NCI-H82 treated with DMSO at 0.1 percent for 48 hours (cell line): ENCODE measurements at regions not wholly inside any gene's neighbourhood (a gene's known extent, or its start where the extent isn't known, plus 50 kb on each side); places are given as distances from the start of the nearest gene placed in this dataset.

Experiments used
- DNase-seq: peaks from one replicate; lab custom pipeline; 2025; ENCODE audit not compliant: unreplicated experiment; lab: John Stamatoyannopoulos, UW

GRCh38 chr7:121575194-121575765 lies 179.2 kb upstream of the FAM3C start:
- DNase-seq = no peak

DNA sequence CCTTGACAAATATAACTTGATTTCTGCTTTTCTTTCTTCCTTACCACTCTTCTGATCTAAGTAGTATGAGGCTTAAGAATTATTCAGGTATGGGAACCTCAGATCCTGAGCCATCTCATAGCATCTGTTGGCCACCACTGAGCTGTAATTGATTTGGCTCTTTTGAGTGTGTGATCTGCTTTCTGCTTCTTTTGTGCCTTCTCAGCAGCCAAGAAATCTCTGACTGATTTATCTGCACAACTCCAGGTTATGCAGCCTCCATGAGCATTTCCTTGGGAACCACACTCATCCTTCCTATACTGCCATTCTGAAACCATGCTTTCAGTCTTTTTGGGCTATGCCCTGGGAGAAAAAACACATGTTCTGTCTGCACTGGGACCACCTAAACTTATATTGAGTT lies 178.0 kb upstream of the FAM3C start:
- no peak for DNase-seq

- no peak for DNase-seq
Measured at GRCh38 chr7:121572615-121573014, 176.5 kb upstream of the FAM3C start.

DNA sequence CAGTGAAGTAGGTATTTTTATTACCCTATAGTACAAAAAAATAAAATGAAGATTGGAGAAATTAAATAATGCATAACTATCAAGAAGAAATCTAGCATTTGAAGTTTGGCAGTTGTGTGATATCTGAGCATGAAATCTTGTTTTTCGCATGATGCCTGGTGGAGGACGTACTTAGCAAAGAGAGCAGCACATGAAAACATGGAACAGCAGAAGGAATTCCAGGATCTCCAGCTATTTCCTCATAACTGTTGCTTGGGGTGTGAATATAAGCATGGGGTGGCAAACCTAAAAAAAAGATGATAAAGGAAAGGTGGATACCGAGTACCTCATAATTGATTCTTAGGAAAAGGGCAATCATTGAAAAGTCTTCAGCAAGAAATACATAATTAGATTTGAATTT lies 174.3 kb upstream of the FAM3C start:
- DNase-seq = no peak

- DNase-seq = no peak
Measured at GRCh38 chr7:121563177-121563576, 167.1 kb upstream of the FAM3C start.

- DNase-seq = no peak
Measured at GRCh38 chr7:121562259-121562658, 166.2 kb upstream of the FAM3C start.

GRCh38 chr7:121561717-121562116 lies 165.6 kb upstream of the FAM3C start:
- no peak for DNase-seq

DNA sequence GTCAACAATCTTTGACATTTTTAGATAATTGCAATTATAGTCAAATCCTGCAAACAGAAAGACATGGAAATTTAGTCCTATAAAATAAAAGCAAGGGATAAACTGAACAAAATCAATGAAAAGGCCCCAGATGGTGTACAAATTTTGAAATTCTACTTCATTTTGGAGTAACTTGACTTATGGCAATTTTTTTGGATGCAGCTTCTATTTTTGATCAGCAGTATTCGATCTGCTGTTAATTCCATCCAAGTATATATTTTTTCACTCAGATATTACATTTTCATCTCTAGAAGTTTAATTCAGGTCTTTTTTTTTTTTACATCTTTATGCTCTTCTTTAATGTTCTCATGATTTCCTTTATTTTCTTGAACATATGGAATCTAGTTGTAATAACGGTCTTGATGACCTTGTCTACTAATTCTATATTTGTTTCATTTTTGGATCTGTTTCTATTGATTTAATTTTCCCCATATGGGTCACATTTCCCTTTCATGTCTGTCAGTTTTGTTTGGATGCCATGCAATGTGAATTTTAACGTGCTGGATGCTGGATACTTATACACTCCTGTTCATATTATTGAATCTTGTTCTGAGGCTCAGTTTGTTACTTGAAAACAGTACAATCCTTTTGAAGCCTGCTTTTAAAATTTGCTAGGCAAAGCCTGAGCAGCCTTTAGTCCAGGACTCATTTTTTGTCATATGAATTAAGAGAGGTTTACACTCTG lies 164.3 kb upstream of the FAM3C start:
- DNase-seq = no peak

DNA sequence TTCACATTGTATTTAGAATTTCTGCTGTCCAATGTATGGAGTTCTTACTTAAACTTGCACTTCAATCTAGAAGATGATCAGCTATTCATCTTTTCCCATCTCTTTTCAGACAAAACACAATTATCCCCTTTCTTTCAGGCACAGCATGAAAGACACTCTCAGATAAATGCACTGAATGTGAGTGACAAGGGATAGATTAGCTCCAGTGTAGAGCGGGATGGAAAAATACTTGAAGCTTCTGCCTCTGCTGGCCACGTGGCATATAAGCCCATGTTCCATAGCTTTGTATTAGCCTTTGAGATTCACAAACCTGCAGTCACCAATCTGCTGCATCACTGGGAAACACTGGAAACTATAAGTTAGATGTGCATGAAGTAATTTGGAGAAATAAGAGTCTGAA lies 162.2 kb upstream of the FAM3C start:
- no peak for DNase-seq

DNA sequence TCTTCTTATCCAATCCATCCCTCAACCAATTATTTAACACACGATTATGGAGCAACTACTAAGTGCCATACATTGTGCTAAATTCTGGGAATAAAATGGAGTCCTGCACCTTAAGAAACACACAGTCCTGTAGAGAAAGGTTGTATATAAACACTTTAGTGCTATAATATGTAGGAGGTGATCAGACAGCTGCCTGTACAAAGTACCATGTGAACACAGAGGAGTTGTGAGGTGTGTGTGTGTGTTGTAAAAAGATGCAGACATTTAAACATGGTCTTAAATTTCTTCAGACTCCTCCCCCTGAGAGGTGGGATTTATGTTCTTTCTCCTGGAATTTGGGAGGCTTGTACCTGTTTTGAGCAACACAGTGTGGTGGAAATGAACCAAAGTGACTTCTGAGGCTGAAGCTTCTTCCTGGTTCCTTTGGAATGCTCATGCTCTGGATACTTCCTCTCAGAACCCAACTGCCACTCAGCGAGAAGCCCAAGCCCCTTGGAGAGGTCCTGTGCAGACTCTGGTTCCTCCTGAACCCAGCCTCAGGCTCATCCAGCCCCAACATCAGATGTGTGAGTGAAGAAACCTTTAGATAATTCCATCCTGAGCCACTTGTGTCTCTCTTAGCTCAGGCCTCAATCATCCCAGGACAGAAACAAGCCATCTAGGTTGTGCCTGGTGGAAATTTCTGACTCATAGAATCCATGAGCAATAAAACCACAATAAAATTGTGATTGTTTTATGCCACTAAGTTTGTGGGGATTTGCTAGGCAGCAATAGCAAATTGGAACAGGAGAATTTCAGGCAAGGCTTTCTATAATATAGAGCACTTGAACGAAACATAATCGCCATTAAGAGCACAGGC lies 161.2 kb upstream of the FAM3C start:
- no peak for DNase-seq

- no peak for DNase-seq
Measured at GRCh38 chr7:121555558-121555957, 159.4 kb upstream of the FAM3C start.

DNA sequence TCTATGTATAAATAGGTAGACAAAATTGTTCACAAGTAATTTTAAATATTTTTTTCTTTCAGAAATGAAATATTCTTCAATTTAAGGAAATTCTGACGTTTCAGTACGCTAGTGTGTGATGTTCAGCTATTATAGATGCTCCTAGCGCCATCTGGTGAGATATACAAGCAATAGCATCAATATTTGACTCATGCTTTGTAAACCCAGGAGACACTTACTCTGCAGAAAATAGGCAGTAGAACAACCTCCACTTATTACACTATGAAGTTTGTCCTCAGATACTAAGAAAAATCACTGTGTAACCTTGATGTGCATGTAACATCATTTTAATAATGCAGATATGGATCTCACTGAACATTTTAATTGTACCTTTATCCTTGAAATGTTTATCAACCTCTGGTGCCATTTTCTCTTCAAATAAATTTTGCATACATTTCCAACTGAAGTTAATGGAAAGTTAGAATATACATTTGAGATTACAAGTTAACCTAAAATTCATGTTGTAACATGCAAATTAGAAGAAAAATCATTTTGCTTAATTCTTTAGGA lies 151.5 kb upstream of the FAM3C start:
- DNase-seq = peak; percentile 36

GRCh38 chr7:121546632-121547543 lies 150.8 kb upstream of the FAM3C start:
- DNase-seq = no peak

DNA sequence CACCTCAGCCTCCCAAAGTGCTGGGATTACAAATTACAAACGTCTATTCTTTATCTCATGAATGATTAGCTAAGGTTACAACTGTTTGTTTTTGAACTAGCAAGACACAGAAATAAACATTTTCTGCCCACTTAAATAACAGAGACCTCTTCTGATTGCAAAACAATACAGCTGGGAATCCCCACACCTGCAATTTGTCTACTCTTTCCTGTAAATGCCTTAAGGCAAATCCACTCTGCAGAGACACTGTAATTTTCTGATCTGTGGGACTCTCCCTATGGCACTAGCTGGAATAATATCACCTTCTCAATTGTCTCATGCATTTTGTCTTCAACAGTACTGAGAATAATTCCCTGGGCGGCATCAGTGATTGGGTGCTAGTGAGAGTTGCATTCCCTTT lies 149.3 kb upstream of the FAM3C start:
- no peak for DNase-seq

DNA sequence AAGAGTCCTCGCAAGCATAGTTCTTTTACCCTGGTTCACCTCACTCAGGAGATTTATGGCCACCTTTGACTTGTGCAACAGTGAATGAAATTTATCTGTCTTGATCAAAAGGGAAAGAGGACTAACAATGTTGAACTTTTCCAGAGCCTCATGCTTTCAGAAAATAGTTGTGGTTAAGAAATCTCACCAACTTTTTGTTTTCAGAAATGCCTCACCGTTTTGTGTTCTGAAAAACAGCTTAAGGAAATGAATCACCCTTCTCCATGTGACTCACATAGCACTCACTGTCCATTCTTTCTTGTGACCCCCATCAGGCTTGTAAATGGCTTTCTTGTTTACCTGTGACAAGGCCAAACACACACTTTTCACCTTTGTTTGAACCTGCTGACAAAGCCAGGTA lies 148.6 kb upstream of the FAM3C start:
- no peak for DNase-seq

DNA sequence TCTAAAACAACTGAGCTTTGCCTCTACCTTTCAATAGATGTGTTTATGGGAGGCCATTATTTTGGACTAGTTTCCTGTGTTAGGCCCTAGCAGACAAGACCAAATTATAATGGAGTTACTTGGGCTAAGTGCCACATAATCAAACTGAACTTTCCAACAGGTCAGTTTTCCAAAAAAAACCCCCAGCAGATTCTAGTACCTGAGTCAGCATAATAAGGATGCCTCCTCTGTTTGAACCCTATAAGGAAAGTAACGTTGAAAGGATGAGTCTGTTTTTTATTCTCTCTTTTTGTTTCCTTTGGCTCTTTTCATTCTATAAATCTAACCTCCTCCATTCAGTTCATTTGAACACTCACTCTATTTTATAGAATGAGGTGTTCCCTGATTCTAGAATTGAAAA lies 148.1 kb upstream of the FAM3C start:
- DNase-seq = no peak

- DNase-seq = no peak
Measured at GRCh38 chr7:121541457-121541856, 145.3 kb upstream of the FAM3C start.

- no peak for DNase-seq
Measured at GRCh38 chr7:121540138-121540537, 144.0 kb upstream of the FAM3C start.

DNA sequence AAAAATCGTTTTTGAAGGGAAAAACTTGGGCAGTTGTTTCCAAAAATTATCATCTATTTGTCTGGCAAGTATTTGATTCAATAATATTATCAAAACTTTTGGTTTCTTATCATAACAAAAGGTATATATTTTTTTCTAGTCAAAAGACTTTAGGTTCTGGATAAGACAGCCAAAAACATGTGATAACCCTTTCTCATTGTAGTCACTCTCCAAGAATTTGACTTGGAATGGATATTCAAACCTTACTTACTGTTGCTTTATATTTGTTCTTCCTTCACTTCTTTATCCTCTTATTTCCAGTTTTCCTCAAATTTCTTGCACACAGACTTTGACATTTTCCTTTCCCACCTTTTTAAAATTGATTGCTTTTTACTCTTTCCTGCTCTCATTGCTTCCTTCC lies 140.9 kb upstream of the FAM3C start:
- DNase-seq = no peak

DNA sequence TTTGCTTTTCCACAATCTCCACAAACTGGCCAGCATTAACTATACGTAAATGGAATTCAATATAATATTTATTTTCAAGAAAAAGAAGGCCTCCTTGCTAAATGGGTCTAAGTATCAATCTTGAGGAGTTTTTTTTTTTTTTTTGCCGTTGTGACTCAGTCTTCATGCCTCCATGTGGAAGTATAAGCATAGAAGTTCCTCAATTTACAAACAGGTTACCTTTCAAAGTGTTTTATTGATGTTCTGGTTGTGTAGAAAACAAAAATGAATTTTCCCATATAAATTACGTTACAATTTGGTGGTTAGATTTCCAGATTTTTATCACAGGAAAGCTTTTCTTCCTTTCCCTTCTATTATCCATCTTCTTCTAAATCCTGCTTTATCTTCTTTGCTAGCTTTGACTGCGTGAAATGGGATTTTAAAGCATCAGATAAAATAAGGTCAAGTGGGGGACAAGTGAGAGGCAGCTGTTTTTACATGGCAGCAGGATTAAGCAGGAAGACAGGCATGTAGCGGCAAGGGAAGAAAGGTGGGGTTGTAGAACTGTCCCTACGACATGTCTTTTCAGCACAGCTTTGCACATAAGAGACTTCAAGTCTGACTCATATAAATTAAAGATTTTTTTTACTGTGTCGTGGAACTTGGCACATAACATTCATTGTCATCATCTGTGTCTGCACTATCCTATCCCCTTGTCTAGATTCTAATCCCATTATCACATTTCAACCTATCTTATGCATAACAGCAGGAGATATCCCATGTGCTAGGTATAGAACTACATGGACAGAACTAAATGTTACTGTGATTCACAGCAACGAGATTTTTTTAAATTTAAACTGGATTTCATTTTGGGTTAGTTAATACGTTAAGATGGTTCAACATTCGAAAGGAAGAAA lies 135.3 kb upstream of the FAM3C start:
- peak; percentile 58 for DNase-seq
